NCI-H1417 treated with DMSO at 0.1 percent for 48 hours (cell line): ENCODE measurements at regions not wholly inside any gene's neighbourhood (a gene's known extent, or its start where the extent isn't known, plus 50 kb on each side); places are given as distances from the start of the nearest gene placed in this dataset.

ENCODE experiments used
- DNase-seq: peaks from one replicate; lab custom pipeline; 2025; lab: John Stamatoyannopoulos, UW

GRCh38 chr14:42378880-42379279, 772.2 kb downstream of the LRFN5 start:
- DNase-seq: no peak

DNA sequence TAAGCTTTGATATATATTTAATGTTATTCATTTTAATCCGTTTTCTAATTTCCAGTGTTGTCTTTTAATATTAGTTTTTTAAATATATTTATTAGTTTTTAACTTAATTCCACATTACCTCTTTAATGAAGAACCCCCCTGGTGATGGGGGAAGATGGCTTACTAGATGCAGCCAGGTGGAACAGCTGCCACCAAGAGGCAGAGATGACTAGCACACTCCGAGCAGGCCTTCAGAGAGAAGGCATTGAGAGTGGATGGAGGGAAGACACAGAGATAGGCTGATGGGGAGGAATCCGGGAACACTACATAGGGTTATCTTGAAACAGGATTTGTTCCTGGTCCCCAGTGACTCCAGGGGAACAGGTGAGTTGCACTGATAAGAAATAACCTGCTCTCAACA, 771.6 kb downstream of the LRFN5 start:
- DNase-seq: no peak

- DNase-seq: no peak
These were observed 767.7 kb downstream of the LRFN5 start for GRCh38 chr14:42374332-42374731.

- no peak for DNase-seq
These were observed 763.4 kb downstream of the LRFN5 start for GRCh38 chr14:42370056-42370455.

- DNase-seq: no peak
These were observed 761.6 kb downstream of the LRFN5 start for GRCh38 chr14:42368234-42368633.

GRCh38 chr14:42353315-42353714, 746.6 kb downstream of the LRFN5 start:
- DNase-seq: no peak

- no peak for DNase-seq
These were observed 729.2 kb downstream of the LRFN5 start for GRCh38 chr14:42335918-42336317.

DNA sequence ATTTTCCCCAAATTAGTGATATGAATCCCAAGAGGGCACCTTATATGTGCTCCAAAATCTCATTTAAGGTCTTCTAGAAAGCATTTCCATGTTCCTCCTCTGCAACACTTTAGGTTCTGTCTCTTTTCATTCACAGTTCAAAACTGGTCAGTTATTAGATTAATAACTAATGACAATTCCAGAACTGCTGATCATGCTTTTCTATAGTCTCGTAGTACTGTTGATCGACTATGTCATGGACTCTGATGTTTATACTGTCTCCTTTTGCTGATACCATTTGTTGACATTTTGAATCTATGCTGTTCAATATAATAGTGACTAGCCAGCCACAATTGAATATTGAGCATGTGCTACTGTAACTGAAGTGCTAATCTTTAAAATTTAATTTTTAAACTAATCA, 728.3 kb downstream of the LRFN5 start:
- no peak for DNase-seq

- no peak for DNase-seq
These were observed 716.8 kb downstream of the LRFN5 start for GRCh38 chr14:42323426-42323825.

DNA sequence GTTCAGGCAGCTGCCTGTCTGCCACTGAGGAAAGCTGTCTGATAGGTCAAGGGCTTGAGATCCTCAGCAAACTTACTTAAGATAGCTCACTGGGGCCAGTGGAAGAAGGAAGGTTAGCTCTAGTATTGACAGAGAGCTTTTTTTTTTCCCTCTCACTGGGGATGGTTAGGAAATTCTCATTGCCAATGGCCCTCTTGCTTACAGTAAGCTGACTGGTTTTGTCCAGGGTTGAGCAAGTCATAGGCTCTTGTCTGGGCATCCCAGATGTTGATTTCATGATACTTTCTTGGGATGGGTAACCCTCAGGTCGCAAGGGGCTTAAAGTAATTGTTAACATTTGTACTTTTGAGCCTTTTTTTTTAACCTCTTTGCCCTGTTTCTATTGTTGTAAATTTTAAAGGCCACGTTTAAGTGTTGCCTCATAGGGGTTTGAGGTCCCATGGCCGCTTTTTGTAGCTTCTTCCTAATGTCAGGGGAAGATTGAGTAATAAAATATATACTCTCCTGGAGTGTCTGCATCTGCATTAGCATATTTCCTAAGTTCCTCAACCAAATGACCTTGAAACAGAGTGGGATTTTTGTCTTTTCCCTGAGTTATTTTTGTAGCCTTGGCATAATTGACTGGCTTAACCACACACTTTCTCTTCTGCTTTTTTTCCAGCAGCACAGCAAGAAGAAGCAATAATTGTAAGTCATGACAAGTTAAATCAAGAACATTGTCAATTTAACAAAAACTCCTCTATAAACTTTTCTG, 716.0 kb downstream of the LRFN5 start:
- DNase-seq: no peak

GRCh38 chr14:42319996-42320395, 713.3 kb downstream of the LRFN5 start:
- no peak for DNase-seq

DNA sequence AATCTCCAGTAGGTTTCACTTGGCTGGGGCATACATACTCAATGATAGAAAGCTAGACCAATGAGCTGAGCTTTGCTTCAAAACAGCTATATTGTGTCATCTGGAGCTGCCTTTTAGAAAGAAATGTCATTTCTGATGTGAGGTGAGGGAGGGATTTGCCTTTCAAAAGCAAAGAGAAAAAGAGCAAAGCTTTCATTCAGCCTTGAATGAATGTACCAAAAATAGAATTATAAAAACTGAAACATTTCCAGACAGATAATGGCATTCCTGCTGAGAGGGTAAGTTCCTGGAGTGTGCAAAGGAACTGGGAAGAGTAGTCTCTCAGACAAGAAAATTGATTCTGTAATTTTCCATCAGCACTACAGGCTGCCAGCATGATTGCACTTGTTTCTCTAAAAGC, 710.0 kb downstream of the LRFN5 start:
- no peak for DNase-seq

GRCh38 chr14:42311876-42312275, 705.2 kb downstream of the LRFN5 start:
- no peak for DNase-seq

GRCh38 chr14:42307239-42307825, 700.7 kb downstream of the LRFN5 start:
- DNase-seq: no peak

GRCh38 chr14:42299692-42300091, 693.0 kb downstream of the LRFN5 start:
- DNase-seq: no peak

DNA sequence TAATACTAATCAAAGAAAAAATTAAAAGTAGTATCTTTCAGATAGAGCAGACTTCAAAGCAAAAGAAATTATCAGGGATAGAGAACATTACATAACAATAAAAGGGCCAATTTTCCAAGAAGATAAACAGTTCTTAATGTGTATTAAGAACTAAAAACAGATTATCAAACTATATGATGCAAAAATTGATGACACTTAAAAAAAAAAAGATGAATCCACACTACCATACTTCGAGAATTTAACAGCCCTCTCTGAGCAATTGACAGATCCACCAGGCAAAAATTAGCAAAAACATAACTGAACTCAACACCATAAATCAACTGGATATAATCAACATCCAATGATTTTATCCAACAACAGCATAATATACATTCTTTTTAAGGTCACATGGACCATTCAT, 686.5 kb downstream of the LRFN5 start:
- DNase-seq: no peak

- no peak for DNase-seq
These were observed 671.2 kb downstream of the LRFN5 start for GRCh38 chr14:42277840-42278239.

- DNase-seq: no peak
These were observed 662.6 kb downstream of the LRFN5 start for GRCh38 chr14:42269234-42269633.

- no peak for DNase-seq
These were observed 641.5 kb downstream of the LRFN5 start for GRCh38 chr14:42248131-42248530.

- DNase-seq: no peak
These were observed 634.4 kb downstream of the LRFN5 start for GRCh38 chr14:42241101-42241500.

DNA sequence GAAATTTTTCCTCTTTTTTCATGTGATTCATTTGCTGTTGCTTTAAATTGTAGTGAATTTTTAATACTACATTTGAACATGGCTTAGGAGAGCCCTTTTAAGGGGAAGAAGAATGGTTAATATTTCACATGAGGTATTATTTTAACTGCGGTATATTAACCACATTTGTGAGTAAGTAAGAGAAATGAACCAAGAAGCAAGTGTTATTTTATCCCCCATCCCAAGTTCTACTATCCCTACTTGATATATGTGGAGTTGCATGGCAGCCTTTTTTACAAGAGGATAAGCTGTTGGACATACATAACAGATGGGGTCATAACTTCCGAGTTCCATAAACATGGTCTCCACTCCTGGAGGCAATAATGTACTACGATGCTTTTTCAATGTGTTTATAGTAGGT, 623.3 kb downstream of the LRFN5 start:
- no peak for DNase-seq

DNA sequence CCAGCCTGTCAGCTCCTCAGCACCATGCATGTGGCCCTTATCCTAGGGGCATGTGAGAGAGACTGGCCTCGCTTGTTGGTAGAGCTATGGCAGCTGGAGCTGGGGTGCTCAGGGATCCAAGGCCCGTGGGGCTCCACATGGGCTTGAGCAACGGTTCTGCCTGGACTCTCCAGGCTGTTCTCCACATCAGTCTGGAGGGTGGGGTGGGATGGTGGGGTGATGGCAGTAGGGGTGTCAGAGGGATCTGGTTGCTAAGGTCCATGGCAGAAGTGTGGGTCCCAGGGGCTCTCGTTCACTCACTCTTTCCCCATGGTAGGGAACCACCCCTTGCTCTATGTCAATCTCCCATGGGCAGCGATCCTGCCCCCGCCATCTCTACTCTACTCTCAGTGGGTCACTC, 622.6 kb downstream of the LRFN5 start:
- DNase-seq: no peak

- DNase-seq: no peak
These were observed 621.9 kb downstream of the LRFN5 start for GRCh38 chr14:42228611-42229010.
